HL-60 (cell line): ENCODE measurements at regions not wholly inside any gene's neighbourhood (a gene's known extent, or its start where the extent isn't known, plus 50 kb on each side); places are given as distances from the start of the nearest gene placed in this dataset.

Experiments
- CTCF ChIP-seq: IDR thresholded peaks from one replicate; pipeline ENCODE4 v1.5.1; 2011; ENCODE audit warnings: low read length, control low read depth, inconsistent platforms; ENCODE audit not compliant: insufficient read depth
- POLR2AphosphoS5 ChIP-seq: IDR thresholded peaks from 2 replicates; pipeline ENCODE4 v1.6.1; 2012; ENCODE audit warnings: low read depth
- REST ChIP-seq: IDR thresholded peaks from 2 replicates; pipeline ENCODE4 v1.6.1; 2012; ENCODE audit warnings: low read depth; ENCODE audit not compliant: insufficient replicate concordance

- TF ChIP-seq POLR2AphosphoS5, result no peak
- no peak for TF ChIP-seq CTCF
- no peak for TF ChIP-seq REST
Measured at GRCh38 chr14:39972704-39973103, 540.5 kb upstream of the FBXO33 start.
